NCI-H1048 (cell line): ENCODE measurements at regions not wholly inside any gene's neighbourhood (a gene's known extent, or its start where the extent isn't known, plus 50 kb on each side); places are given as distances from the start of the nearest gene placed in this dataset.

Source experiments
- DNase-seq: peaks from one replicate; lab custom pipeline; 2025; lab: John Stamatoyannopoulos, UW

GRCh38 chr12:59929110-59929509 is 333.3 kb downstream of the SLC16A7 start:
- no peak for DNase-seq

GRCh38 chr12:59934486-59934885 is 338.7 kb downstream of the SLC16A7 start:
- DNase-seq, result no peak

- DNase-seq, result no peak
These were observed 340.7 kb downstream of the SLC16A7 start for GRCh38 chr12:59936534-59936933.

- no peak for DNase-seq
These were observed 341.3 kb downstream of the SLC16A7 start for GRCh38 chr12:59937148-59937547.

- no peak for DNase-seq
These were observed 342.5 kb downstream of the SLC16A7 start for GRCh38 chr12:59938190-59938962.

- no peak for DNase-seq
These were observed 345.0 kb downstream of the SLC16A7 start for GRCh38 chr12:59940631-59941342.

GRCh38 chr12:59941461-59941860 is 345.6 kb downstream of the SLC16A7 start:
- no peak for DNase-seq

- DNase-seq, result no peak
These were observed 348.3 kb downstream of the SLC16A7 start for GRCh38 chr12:59944177-59944576.

GRCh38 chr12:59946635-59947034 is 350.8 kb downstream of the SLC16A7 start:
- DNase-seq, result no peak

GRCh38 chr12:59963546-59963945 is 367.7 kb downstream of the SLC16A7 start:
- DNase-seq, result no peak

- no peak for DNase-seq
These were observed 377.1 kb downstream of the SLC16A7 start for GRCh38 chr12:59972905-59973304.

GRCh38 chr12:59973515-59973914 is 377.7 kb downstream of the SLC16A7 start:
- no peak for DNase-seq

GRCh38 chr12:59977779-59978178 is 381.9 kb downstream of the SLC16A7 start:
- no peak for DNase-seq

GRCh38 chr12:59980476-59980875 is 384.6 kb downstream of the SLC16A7 start:
- no peak for DNase-seq

- no peak for DNase-seq
These were observed 403.5 kb downstream of the SLC16A7 start for GRCh38 chr12:59999291-59999690.

- no peak for DNase-seq
These were observed 414.7 kb downstream of the SLC16A7 start for GRCh38 chr12:60010486-60010885.

GRCh38 chr12:60012659-60013058 is 416.8 kb downstream of the SLC16A7 start:
- no peak for DNase-seq

- no peak for DNase-seq
These were observed 418.6 kb downstream of the SLC16A7 start for GRCh38 chr12:60014436-60014835.

GRCh38 chr12:60020068-60020467 is 424.2 kb downstream of the SLC16A7 start:
- DNase-seq, result no peak

GRCh38 chr12:60021235-60021634 is 425.4 kb downstream of the SLC16A7 start:
- no peak for DNase-seq

GRCh38 chr12:60027266-60027665 is 431.4 kb downstream of the SLC16A7 start:
- no peak for DNase-seq

- DNase-seq, result no peak
These were observed 438.3 kb downstream of the SLC16A7 start for GRCh38 chr12:60034147-60034546.

- no peak for DNase-seq
These were observed 440.0 kb downstream of the SLC16A7 start for GRCh38 chr12:60035835-60036234.

GRCh38 chr12:60042835-60043234 is 447.0 kb downstream of the SLC16A7 start:
- no peak for DNase-seq
